ENCODE measurements at regions not wholly inside any gene's neighbourhood (a gene's known extent, or its start where the extent isn't known, plus 50 kb on each side); places are given as distances from the start of the nearest gene placed in this dataset.

GRCh38 chr5:152337484-152337883 lies 67.6 kb downstream of the NMUR2 start:
- DNase-seq, result no peak

- no peak for DNase-seq
These were observed 69.6 kb downstream of the NMUR2 start for GRCh38 chr5:152335461-152335860.

GRCh38 chr5:152332716-152333460 lies 72.2 kb downstream of the NMUR2 start:
- DNase-seq, result no peak

GRCh38 chr5:152331718-152332117 lies 73.4 kb downstream of the NMUR2 start:
- no peak for DNase-seq

- DNase-seq, result no peak
These were observed 74.1 kb downstream of the NMUR2 start for GRCh38 chr5:152331006-152331405.

- no peak for DNase-seq
These were observed 75.3 kb downstream of the NMUR2 start for GRCh38 chr5:152329761-152330283.

DNA sequence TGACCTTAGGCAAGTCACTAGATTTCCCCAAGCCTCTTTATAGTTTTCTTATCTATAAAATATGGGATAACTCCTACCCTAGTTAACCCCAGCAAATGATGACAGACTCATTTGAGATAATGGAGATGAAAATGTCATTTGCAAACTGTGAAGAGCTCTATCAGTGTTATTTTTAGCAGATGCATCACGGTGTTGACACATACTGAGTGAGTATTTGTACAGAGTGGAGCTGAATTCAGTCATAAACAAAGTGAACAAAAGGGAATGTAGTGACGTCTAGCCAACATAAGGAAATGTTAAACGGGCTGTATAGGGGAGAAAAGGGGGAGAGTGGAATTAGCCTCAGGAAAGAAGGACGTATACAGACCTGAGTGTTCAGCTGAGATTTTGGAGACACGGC lies 75.9 kb downstream of the NMUR2 start:
- DNase-seq, result no peak

DNA sequence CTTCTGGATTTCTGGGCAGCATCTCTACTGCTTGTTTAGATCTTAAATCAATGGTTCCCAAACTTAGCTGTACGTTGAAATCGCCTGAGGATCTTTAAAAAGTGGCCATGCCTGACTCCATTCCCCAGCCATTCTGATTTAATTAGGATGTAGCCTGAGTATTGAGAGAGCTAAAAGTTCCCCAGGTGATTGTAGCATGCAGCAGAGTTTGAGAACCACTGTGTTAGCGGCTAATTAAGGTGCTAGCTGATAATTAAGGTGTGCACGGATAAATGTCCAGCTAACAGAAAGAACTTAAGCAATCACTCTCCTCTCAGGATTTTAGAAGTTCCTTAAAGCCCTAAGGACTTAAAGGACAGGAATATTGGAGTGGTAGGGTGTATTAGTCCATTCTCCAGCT lies 89.1 kb downstream of the NMUR2 start:
- DNase-seq, result no peak

DNA sequence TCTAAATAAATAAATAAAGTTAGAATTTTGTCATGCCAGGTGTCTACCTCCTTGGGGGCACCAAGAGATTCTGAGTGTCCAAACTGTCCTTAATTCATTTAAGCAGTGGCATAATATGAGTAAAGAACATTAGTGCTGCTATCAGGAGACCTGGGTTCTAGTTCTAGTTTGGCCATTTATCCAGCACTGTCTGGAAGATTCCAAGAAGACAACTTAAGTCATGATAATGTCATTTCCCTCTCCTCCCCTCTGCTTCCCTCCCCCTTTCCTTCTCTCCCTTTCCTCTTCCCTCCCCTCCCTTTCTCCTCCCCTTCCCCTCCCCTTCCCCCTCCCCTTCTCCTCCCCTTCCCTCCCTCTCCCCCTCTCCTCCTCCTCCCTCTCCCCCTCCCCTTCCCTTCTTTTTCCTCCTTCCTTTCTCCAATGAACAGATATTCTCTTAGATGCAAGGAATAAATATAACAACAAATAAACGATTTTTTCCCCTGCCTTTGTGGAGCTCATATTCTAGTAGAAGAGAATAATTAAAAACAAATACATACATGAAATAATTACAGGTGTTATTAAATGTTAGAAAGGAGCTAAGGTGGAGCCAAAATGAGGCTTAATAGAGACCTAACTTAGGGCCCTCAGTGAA lies 90.8 kb downstream of the NMUR2 start:
- DNase-seq, result no peak

GRCh38 chr5:152309926-152310450 lies 95.1 kb downstream of the NMUR2 start:
- DNase-seq, result no peak

DNA sequence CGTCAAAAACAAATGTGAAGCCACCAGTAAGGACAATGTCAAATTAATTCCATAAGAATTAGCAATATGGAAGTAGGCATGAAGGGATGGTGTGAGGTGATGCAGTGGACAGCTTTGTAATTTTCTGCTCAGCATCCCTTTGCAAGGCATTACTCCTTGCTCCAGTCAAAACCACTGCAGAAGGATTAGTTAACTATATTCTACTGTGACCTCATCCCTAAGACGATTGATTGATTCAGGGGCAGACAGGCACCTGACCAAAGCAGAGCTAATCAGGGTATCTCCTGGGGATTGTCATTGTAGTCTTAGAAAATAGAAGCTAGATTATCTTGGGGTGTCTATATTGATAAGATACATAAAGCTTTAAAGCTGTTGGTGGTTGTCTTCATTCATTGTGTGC lies 98.7 kb downstream of the NMUR2 start:
- DNase-seq, result no peak

DNA sequence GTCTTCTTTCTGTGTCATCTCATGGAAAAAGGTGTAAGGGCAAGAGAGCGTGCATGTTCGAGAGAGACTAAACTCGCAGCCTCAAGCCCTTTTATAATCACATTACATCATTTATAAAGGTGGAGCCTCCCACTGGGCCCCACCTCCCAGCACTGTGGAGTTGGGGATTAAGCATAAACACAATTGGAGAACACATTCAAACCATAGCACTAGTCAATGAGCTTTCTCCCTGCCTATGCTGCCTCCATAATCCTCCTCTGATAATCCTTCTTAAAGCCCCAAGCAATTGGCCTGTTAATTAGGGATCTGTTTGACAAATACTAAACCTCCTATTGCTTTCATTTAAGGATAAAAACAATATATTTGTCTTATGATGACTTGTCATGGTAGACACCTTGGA lies 99.6 kb downstream of the NMUR2 start:
- no peak for DNase-seq

DNA sequence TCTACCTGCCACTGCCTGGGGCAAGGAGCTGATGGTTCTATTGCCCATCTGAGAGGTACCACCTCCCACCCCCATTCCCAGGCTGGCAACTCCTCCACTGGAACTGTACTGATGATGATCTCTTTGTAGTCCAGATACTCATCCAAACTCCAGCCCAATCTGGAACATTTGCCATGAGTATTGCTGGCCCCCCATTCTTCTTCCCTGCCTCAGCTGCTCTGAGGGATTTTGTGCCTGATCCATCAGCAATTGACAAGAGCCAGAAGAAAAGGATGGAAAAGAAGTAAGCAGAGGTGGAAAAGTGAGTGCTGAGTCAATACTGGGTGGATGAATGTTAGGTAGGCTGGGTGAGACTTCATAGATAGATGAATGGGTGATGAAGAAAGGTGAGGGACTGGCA lies 101.2 kb downstream of the NMUR2 start:
- DNase-seq, result no peak

- DNase-seq, result no peak
These were observed 107.2 kb downstream of the NMUR2 start for GRCh38 chr5:152297866-152298265.

GRCh38 chr5:152293189-152293588 lies 111.9 kb downstream of the NMUR2 start:
- DNase-seq, result no peak

DNA sequence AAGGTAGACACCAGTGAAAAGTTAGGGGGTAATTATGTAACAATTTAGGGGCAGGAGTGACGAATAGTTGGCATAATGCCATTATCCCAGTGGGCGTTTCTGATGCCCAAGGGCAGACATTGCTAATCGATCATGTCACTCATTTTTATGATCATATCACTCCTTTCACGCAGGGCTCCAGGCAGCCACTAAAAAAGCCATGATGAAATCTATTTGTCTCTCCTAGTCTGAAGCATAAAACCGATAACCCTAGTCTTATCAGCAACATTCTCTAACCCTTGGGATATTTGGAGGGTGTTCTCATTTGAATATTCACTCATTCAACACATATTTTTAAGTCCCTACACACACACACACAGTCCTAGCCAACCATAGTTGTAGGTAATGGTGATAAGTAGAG lies 114.9 kb downstream of the NMUR2 start:
- no peak for DNase-seq

GRCh38 chr5:152288917-152289595 lies 116.0 kb downstream of the NMUR2 start:
- DNase-seq, result no peak

DNA sequence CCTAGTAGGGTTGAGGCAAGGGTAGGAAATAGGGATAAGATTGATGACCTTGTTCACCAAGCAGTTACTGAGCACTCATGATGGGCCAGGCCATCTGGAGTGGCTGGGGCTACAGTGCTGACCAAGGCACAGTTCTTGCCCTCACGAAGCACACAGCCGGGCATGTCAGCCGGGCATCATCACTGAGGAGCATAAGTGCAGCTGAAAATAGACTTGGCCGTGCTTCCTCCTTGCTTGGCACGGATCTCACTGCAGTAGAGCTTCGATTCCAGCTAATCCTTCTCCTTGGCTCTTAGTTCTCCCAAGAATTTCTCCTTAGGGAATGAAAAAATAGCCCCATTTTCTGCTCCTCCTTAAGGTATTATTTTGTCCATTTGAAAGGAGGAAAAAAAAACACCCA lies 116.6 kb downstream of the NMUR2 start:
- no peak for DNase-seq

- DNase-seq, result no peak
These were observed 119.3 kb downstream of the NMUR2 start for GRCh38 chr5:152285764-152286163.

- no peak for DNase-seq
These were observed 122.7 kb downstream of the NMUR2 start for GRCh38 chr5:152282331-152282730.

GRCh38 chr5:152277936-152278335 lies 127.1 kb downstream of the NMUR2 start:
- no peak for DNase-seq

GRCh38 chr5:152274224-152274623 lies 130.9 kb downstream of the NMUR2 start:
- DNase-seq, result no peak

DNA sequence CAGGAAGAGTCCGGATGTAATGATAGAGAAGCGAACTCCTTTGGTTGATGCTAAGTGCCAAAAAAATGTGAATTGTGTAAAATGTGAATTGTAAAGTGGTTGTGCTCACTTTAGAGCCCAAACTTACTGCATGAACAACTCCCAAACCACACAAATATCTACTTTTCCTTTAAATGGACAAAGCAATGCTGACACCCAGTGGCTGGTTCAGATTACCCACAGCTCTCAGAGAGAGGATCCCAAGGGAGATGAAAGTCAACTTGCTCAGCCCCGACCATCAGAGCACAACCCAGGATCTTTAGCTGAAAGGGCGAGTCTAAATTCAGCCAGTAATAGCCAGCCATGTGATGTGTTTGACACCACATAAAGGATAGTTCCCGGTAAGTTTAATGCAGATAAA lies 133.7 kb downstream of the NMUR2 start:
- DNase-seq, result no peak

DNA sequence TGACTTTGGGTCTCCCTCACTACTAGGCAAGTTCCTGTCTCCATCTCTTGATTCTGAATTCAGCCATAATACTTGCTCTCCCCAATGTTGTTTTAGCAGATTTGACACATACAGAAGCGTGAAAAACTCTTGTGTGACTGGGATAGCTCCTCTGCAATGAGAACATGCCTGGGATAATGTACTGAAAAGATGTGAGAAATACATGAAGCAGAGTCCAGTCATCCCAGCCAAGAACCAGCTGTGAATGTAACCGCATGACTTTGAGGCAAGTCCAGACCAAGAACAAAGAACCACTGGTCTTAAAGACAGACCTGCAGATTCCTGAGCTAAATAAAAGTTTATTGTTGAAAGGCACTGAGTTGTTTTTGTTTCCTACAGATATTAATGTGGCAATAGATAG lies 135.0 kb downstream of the NMUR2 start:
- no peak for DNase-seq

All from NCI-H446 treated with DMSO at 0.1 percent for 48 hours (cell line).